GM18526 (cell line): ENCODE measurements at regions not wholly inside any gene's neighbourhood (a gene's known extent, or its start where the extent isn't known, plus 50 kb on each side); places are given as distances from the start of the nearest gene placed in this dataset.

ENCODE experiments used
- POLR2A ChIP-seq: IDR thresholded peaks from 3 replicates; pipeline ENCODE4 v1.6.1; 2011; ENCODE audit not compliant: insufficient read length; ENCODE audit errors: extremely low read depth

DNA sequence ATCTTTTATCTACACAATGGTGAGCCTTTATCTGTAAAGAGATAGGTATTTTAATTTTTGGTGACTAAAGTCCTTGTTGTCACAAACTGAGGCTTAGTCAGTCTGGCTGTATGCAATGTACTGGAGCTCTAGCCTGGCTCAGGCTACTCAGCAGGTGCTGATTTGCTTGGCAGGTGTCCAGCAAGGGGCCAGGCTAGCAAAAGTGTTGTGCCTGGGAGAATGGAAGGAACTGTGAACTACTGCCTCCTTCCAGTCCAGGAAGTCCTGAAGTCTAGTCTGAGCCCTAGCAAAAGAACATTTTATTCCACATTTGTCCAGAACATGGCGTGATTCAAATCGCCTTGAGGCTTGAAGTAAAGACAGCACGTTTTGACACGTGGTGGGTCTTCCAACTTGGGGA lies 260.5 kb downstream of the CCDC85A start:
- TF ChIP-seq POLR2A: no peak

DNA sequence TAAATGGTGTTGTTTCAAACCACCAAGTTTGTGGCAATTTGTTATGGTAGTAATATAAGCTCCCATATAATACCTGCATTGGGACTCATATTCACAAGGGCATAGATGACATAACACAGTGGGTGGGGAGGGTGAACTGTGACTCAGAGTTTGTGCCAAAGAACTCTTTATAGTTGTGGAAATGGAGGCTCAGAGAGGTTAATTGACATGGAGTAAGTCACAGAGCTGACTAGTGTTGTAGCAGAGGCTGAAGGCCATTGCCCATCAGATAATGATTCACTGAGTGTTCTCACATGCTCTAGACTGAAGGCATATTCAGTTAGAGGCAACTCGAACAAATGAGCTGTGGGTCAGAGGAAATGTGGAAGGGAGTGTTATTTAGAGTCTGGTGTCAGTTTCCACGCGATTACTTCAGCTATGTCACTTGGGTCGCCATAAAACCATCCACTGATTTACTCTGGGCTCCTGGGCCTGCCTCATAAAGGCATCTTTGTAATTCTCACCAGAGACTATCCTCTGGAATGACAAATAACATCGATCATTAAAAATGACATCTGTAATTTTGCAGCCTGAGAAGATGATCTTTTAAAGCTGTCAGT lies 264.7 kb downstream of the CCDC85A start:
- TF ChIP-seq POLR2A: no peak

DNA sequence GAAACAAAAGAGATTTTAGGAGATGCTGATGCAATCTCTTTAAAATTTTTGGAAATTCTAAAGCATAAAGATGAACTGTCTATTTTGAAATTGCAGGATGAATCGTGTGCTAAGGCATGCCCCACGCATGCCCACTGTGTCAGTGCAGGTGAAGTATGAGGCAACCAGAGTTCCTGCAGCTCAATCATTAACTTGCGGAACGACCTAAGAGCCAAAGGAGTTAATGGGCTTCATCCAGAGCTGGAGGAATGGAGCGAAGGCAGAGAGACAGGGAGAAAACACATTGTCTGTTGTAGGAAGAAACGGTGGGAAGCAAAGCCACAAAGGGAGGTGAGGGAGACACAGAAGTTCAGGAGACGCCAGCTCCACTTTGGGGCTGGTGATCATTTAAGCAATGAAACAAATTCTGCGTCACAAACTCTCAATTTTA lies 265.2 kb downstream of the CCDC85A start:
- no peak for TF ChIP-seq POLR2A

DNA sequence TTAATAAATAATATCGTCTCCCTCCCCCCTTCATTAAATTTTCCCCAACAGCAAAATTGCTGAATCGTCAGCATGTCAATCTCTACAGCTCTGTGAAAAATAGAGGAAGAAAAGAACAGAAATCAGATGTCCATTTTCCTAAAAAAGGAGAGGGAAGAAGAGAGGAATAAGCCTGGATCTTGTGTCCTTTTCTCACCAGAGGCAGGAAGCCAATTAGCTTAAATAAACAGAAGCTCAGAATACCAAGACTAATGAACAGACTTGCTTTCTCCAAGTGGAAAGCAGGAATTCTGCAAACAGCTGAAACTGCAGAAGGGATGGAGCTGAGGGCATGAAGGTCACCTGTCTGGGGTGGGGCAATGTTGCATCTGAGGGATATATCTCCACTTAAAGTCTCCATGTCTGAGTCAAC lies 265.7 kb downstream of the CCDC85A start:
- no peak for TF ChIP-seq POLR2A

DNA sequence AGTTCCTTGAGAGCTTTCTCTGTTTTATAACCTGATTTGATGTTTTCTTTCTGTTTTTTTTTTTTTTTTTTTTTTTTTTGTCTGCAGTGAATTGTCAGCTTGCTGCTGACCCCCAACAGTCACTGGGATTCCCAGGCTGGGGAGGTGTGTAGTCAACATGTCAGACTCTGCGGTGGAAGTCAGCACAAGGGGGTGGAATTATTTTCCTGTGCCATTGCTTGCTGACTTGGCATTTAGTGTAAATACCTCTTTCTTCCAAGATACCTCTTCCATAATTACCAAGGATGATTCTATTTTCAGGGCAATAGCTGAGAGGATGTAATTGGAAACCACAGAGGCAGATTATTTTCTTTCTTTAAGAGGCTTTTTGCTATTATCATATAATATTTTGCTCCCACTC lies 266.3 kb downstream of the CCDC85A start:
- TF ChIP-seq POLR2A: no peak

DNA sequence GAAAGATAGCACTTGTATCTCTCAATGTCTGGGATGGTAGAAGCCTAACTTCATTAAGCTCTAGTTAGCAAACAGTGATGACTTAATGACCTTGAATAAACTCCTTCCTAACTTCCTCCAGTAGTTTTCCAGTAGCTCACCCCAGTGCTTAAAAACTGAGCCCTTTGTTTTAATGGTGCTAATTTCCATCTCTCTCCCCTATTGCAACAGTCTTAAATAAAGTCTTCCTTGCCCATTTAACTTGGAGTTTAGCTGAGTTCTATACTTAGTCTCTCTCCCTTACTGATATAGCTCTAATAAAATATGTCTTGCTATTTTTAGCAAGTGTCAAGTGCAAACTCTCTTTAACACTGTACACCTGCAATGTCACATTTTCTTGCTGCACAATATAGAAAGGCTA lies 267.0 kb downstream of the CCDC85A start:
- no peak for TF ChIP-seq POLR2A

GRCh38 chr2:56455642-56456041 lies 271.9 kb downstream of the CCDC85A start:
- no peak for TF ChIP-seq POLR2A

- TF ChIP-seq POLR2A: no peak
Measured at GRCh38 chr2:56456791-56457190, 273.0 kb downstream of the CCDC85A start.

GRCh38 chr2:56460508-56460907 lies 276.7 kb downstream of the CCDC85A start:
- no peak for TF ChIP-seq POLR2A

DNA sequence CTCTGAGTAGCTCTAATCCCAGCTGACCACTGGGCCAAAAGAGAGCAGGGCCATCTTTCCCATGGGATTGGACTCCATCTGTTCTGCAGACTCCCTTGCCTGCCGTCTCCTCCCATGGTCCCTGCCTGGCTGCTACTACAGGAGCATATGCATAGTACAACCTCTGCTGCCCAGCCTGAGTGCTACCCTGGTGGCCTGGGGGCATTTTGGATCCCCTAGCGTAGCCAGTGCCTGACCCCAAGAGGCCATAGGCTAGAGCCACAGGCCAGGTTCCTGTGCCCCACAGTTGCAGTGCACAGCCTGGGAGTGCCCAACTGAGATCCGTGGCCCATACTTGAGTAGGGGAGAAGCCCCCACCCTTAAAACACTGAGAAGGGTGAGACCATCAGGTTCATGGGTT lies 280.3 kb downstream of the CCDC85A start:
- no peak for TF ChIP-seq POLR2A

DNA sequence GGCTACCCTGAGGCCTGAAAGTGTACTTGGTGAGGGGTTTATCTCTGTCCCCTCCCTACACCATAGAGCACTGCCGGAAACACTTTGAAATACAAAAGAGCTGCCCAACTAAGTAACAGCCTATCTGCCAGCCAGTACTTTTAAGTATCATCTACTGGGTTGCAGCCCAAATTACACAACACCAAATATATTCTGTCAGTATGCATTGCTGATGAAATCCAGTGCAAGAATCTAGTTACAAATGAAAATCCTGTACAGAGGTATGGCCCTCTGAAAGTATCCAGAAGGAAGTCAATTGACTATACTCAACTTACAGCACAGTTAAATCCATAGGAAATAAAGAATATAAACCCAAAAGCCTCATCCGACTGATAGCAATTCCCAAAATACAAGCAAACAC lies 280.8 kb downstream of the CCDC85A start:
- no peak for TF ChIP-seq POLR2A

- TF ChIP-seq POLR2A: no peak
Measured at GRCh38 chr2:56465491-56465890, 281.7 kb downstream of the CCDC85A start.

DNA sequence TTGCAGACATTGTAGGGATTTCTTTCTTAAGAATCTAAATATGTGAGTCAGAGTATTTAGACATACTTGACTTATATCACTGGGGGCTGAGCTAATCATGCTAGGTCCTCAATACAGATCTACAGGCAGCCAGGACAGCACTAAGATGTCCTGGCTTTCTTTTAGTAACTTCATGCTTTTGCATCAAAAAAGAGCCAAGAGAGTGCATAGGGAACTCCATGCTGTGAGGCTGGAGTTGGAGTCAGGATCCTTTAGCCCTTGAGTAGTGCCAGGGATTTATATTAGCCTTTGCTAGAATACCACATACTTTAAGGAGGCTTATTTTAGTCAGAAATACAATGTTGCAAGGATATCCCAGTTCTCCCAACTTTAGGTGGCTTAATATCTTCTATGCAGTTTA lies 289.7 kb downstream of the CCDC85A start:
- TF ChIP-seq POLR2A: no peak

- TF ChIP-seq POLR2A: no peak
Measured at GRCh38 chr2:56474412-56475158, 290.8 kb downstream of the CCDC85A start.

DNA sequence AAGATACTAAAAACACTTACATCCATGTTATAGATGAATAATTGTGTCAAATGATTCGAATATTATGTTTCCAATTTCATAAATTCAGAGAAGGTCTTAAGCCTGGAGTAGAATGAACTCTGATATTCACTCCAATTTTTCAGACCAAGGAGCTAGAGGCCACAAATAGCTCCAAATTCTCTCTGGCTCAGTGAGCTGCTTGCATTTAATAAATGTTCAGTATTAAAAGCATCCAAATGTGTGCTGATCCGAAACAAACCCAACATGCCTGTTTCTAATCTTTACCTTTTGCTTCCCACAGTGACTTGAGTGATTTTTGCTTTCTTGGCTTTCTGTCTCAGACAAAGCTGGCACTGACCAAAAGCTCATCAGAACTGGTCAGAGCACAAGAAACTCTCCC lies 291.4 kb downstream of the CCDC85A start:
- no peak for TF ChIP-seq POLR2A

- TF ChIP-seq POLR2A: no peak
Measured at GRCh38 chr2:56476509-56477071, 292.8 kb downstream of the CCDC85A start.
